IMR-90 (cell line): ENCODE measurements at regions not wholly inside any gene's neighbourhood (a gene's known extent, or its start where the extent isn't known, plus 50 kb on each side); places are given as distances from the start of the nearest gene placed in this dataset.

Source experiments
- ATAC-seq: fragments of 200-7000 bp; cut with Tn5 transposase; 2 replicates; pipeline ENCODE4 v1.9.1; 2020; ENCODE audit warnings: low read depth, mild to moderate bottlenecking, moderate library complexity
- BruUV-seq: library from RNA; stranded (reverse); fragments of 400-500 nt; replicated peaks from 2 replicates; lab custom pipeline; 2021; lab: Mats Ljungman, UMichigan
- CTCF ChIA-PET: fragments of 300-600 bp; formaldehyde crosslinking; extraction: SDS; loops from one replicate; lab custom pipeline; 2021; ENCODE audit warnings: antibody characterized with exemption; lab: Yijun Ruan, JAX
- POLR2A ChIA-PET: fragments of 300-600 bp; sonication (Branson Sonifier 250); formaldehyde crosslinking; loops from one replicate; lab custom pipeline; 2022; ENCODE audit warnings: antibody characterized with exemption; ENCODE audit not compliant: unreplicated experiment; lab: Charles Lee
- DNase-seq: peaks from one replicate; pipeline ENCODE4 v3.0.0; 2013
- H2AFZ ChIP-seq: replicated peaks from 2 replicates; pipeline ENCODE3; 2013; ENCODE audit warnings: low read length, mild to moderate bottlenecking; ENCODE audit not compliant: poor library complexity
- H2AK5ac ChIP-seq: 2 replicates; pipeline ENCODE4 v1.6.1; 2013; ENCODE audit warnings: low read depth, low read length, inconsistent platforms
- H2AK9ac ChIP-seq: replicated peaks from 2 replicates; pipeline ENCODE3; 2013; ENCODE audit warnings: mild to moderate bottlenecking, low read depth, low read length, moderate library complexity; ENCODE audit not compliant: poor library complexity
- H2BK120ac ChIP-seq: 2 replicates; pipeline ENCODE4 v1.6.1; 2013; ENCODE audit warnings: low read depth, low read length, inconsistent platforms
- H2BK15ac ChIP-seq: 3 replicates; pipeline ENCODE4 v1.6.1; 2013; ENCODE audit warnings: low read depth, low read length, inconsistent platforms
- H2BK20ac ChIP-seq: 2 replicates; pipeline ENCODE4 v1.6.1; 2013; ENCODE audit warnings: low read depth, mild to moderate bottlenecking, inconsistent platforms, low read length, moderate library complexity
- H2BK5ac ChIP-seq: 2 replicates; pipeline ENCODE4 v1.6.1; 2013; ENCODE audit warnings: mild to moderate bottlenecking, low read depth, low read length, inconsistent platforms; ENCODE audit not compliant: poor library complexity, severe bottlenecking
- H3K14ac ChIP-seq: replicated peaks from 2 replicates; pipeline ENCODE4 v1.6.1; 2013; ENCODE audit warnings: low read depth, low read length, inconsistent platforms
- H3K18ac ChIP-seq: 2 replicates; pipeline ENCODE4 v1.6.1; 2013; ENCODE audit warnings: low read depth, low read length, control low read depth
- H3K23ac ChIP-seq: 2 replicates; pipeline ENCODE4 v1.6.1; 2013; ENCODE audit warnings: low read depth, low read length, inconsistent platforms
- H3K27ac ChIP-seq: 2 replicates; pipeline ENCODE4 v1.5.1; 2013; ENCODE audit warnings: mild to moderate bottlenecking, control low read depth, low read length; ENCODE audit not compliant: insufficient read depth
- H3K27me3 ChIP-seq: 2 replicates; pipeline ENCODE4 v1.6.1; 2013; ENCODE audit warnings: low read length; ENCODE audit not compliant: control insufficient read depth, insufficient read depth
- H3K36me3 ChIP-seq: 2 replicates; pipeline ENCODE4 v1.6.1; 2013; ENCODE audit warnings: low read length, mixed read lengths; ENCODE audit not compliant: control insufficient read depth, insufficient read depth
- H3K4ac ChIP-seq: 2 replicates; pipeline ENCODE4 v1.6.1; 2013; ENCODE audit warnings: low read depth, low read length, inconsistent platforms
- H3K4me1 ChIP-seq: 2 replicates; pipeline ENCODE4 v1.6.1; 2013; ENCODE audit warnings: low read length, mixed read lengths; ENCODE audit not compliant: control insufficient read depth, insufficient read depth
- H3K4me2 ChIP-seq: 2 replicates; pipeline ENCODE4 v1.6.1; 2013; ENCODE audit warnings: low read depth, mild to moderate bottlenecking, control low read depth, low read length, moderate library complexity
- H3K4me3 ChIP-seq: 2 replicates; pipeline ENCODE4 v1.5.1; 2013; ENCODE audit warnings: low read depth, mild to moderate bottlenecking, control low read depth, low read length, moderate library complexity; ENCODE audit not compliant: insufficient read depth
- H3K56ac ChIP-seq: 2 replicates; pipeline ENCODE4 v1.6.1; 2013; ENCODE audit warnings: low read length, inconsistent platforms; ENCODE audit not compliant: insufficient read depth; ENCODE audit errors: extremely low read depth
- H3K79me1 ChIP-seq, 2 experiments: 2 replicates each; pipeline ENCODE4 v1.6.1; 2013; ENCODE audit warnings: low read length in 2 of 2, inconsistent platforms in 1 of 2, low read depth in 1 of 2
- H3K9ac ChIP-seq: 2 replicates; pipeline ENCODE4 v1.6.1; 2013; ENCODE audit warnings: low read depth, low read length, control low read depth
- H3K9me1 ChIP-seq: 2 replicates; pipeline ENCODE4 v1.6.1; 2013; ENCODE audit warnings: low read length, inconsistent platforms; ENCODE audit not compliant: insufficient read depth
- H3K9me3 ChIP-seq: 2 replicates; pipeline ENCODE4 v1.6.1; 2013; ENCODE audit warnings: low read length; ENCODE audit not compliant: control insufficient read depth, insufficient read depth
- H4K20me1 ChIP-seq: 2 replicates; pipeline ENCODE4 v1.6.1; 2013; ENCODE audit warnings: low read length, inconsistent platforms; ENCODE audit not compliant: insufficient read depth
- H4K5ac ChIP-seq: 2 replicates; pipeline ENCODE4 v1.6.1; 2013; ENCODE audit warnings: mild to moderate bottlenecking, low read depth, low read length, control low read depth
- H4K8ac ChIP-seq, 2 experiments: 2 replicates each; pipeline ENCODE4 v1.6.1; 2013; ENCODE audit warnings: low read depth in 2 of 2, low read length in 2 of 2, control low read depth in 1 of 2, inconsistent platforms in 1 of 2
- H4K91ac ChIP-seq: 2 replicates; pipeline ENCODE4 v1.6.1; 2013; ENCODE audit warnings: low read depth, low read length, inconsistent platforms; ENCODE audit not compliant: insufficient read depth
- BHLHE40 ChIP-seq: fragments of 150-350 bp; IDR thresholded peaks from 2 replicates; pipeline ENCODE4 v1.6.1; 2016; ENCODE audit warnings: mild to moderate bottlenecking, low read depth, low read length
- CEBPB ChIP-seq: IDR thresholded peaks from 2 replicates; pipeline ENCODE4 v1.6.1; 2012; ENCODE audit warnings: low read depth, low read length, improper control_type of control experiment
- CHD1 ChIP-seq: IDR thresholded peaks from 2 replicates; pipeline ENCODE4 v1.6.1; 2012; ENCODE audit warnings: low read depth, low read length, improper control_type of control experiment
- ELK1 ChIP-seq: fragments of 150-350 bp; IDR thresholded peaks from 2 replicates; pipeline ENCODE4 v1.6.1; 2016; ENCODE audit warnings: low read depth, mild to moderate bottlenecking, low read length, moderate library complexity, borderline replicate concordance
- FOS ChIP-seq: fragments of 150-350 bp; IDR thresholded peaks from 2 replicates; pipeline ENCODE4 v1.6.1; 2016; ENCODE audit warnings: low read depth, low read length
- MAFK ChIP-seq: IDR thresholded peaks from 2 replicates; pipeline ENCODE4 v1.6.1; 2012; ENCODE audit warnings: low read depth, low read length, improper control_type of control experiment
- MAZ ChIP-seq: IDR thresholded peaks from 2 replicates; pipeline ENCODE4 v1.6.1; 2012; ENCODE audit warnings: low read depth, mild to moderate bottlenecking, low read length, improper control_type of control experiment, moderate library complexity, borderline replicate concordance
- MXI1 ChIP-seq: IDR thresholded peaks from 2 replicates; pipeline ENCODE4 v1.6.1; 2012; ENCODE audit warnings: low read depth, mild to moderate bottlenecking, low read length, moderate library complexity, borderline replicate concordance
- POLR2A ChIP-seq: IDR thresholded peaks from 2 replicates; pipeline ENCODE4 v1.6.1; 2012; ENCODE audit warnings: mild to moderate bottlenecking, low read depth, low read length
- RAD21 ChIP-seq: IDR thresholded peaks from 2 replicates; pipeline ENCODE4 v1.6.1; 2012; ENCODE audit warnings: low read length, improper control_type of control experiment
- RCOR1 ChIP-seq: IDR thresholded peaks from 2 replicates; pipeline ENCODE4 v1.6.1; 2012; ENCODE audit warnings: mild to moderate bottlenecking, low read length, improper control_type of control experiment; ENCODE audit not compliant: insufficient replicate concordance
- SMC3 ChIP-seq: fragments of 150-350 bp; IDR thresholded peaks from 2 replicates; pipeline ENCODE4 v1.6.1; 2016; ENCODE audit warnings: low read depth, mild to moderate bottlenecking, antibody characterized with exemption, low read length, moderate library complexity
- WGBS, 2 experiments: methylation state at CpG; one replicate each; pipeline versions ENCODE4 v1.1.5 to v1.1.7; 2013; ENCODE audit warnings: missing lambda C conversion rate in 2 of 2; ENCODE audit not compliant: insufficient read length in 1 of 2; ENCODE audit errors: extremely low coverage in 2 of 2; 5-methylcytosine and 5-hydroxymethylcytosine counted together
- dilution Hi-C: fragments of 300-500 bp; cut with HindIII; formaldehyde crosslinking; loops from one replicate; pipeline ENCODE4 v1.14.3; 2018; ENCODE audit warnings: low sequenced_read_pairs; ENCODE audit not compliant: unreplicated experiment
- in situ Hi-C: fragments of 300-500 bp; cut with MboI; formaldehyde crosslinking; loops from 3 replicates; pipeline ENCODE4 v1.14.3; 2019; ENCODE audit warnings: low sequenced_read_pairs, inconsistent platforms, mixed read lengths
- intact Hi-C: fragments of 100-400 bp; cut with micrococcal nuclease; formaldehyde crosslinking; loops from 2 replicates; pipeline ENCODE4 v1.10.0; 2022
- TF ChIP-seq, protein P1 (sequence below): conservative IDR thresholded peaks from 2 replicates; pipeline ENCODE4 v1.5.1; 2012; ENCODE audit warnings: mild to moderate bottlenecking, low read depth, low read length, improper control_type of control experiment

DNA sequence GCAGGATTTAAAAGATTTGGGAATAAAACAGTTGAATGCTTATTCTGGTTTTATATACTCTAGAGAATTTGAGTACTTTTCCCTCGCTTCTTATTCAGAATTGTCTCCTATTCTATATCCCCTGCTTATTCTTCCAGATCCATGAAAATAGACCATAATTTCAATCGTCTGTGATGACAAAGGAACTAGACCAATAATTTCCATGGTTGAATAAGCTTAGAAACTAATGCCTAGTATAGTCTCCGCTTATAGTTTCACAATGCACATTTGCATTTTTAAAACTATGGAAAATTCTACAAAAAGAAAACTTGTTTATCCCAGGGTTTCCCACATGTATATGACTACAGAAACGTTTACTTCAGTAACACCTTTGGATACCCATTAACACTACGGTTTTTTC lies 247.4 kb upstream of the NR5A2 start:
- Histone ChIP-seq H3K14ac (no peak overlapping the region; the same call in 1 of the 2 replicates), H3K9me3 (no peaks in the 10 kb centered on the region), H2BK120ac (no peak overlapping the region; the same call in 1 of the 2 replicates), H3K9me1 (peaks cover 3% of the 10 kb centered on the region; the same call in 1 of the 2 replicates), H4K5ac (no peak overlapping the region), H4K8ac (0 out of 4 replicates have a peak overlapping the region, but pooled peaks of 1 of the 2 experiments have one; percentile 53), H3K27ac (no peak overlapping the region), H3K79me1 (no peaks in the 10 kb centered on the region), H3K4me2 (no peak overlapping the region), H4K20me1 (no peaks in the 10 kb centered on the region), H3K18ac (no peak overlapping the region), H3K36me3 (no peaks in the 10 kb centered on the region), H2BK20ac (no peak overlapping the region), H2BK15ac (no peak overlapping the region), H2AK5ac (no peak overlapping the region), H4K91ac (no peak overlapping the region), H3K4me1 (no peaks in the 10 kb centered on the region), H3K4ac (no peak overlapping the region), H2BK5ac (no peak overlapping the region), H3K23ac (no peak overlapping the region), H2AK9ac (no peak overlapping the region), H3K56ac (no peak overlapping the region), H3K9ac (no peak overlapping the region), H3K27me3 (no peaks in the 10 kb centered on the region), H2AFZ (no peak overlapping the region), H3K4me3 (no peak overlapping the region)
- no peak for TF ChIP-seq RAD21
- TF ChIP-seq MAFK, result no peak
- no peak for TF ChIP-seq MXI1
- no peak for TF ChIP-seq BHLHE40
- no peak for TF ChIP-seq POLR2A
- TF ChIP-seq CEBPB, result no peak
- no peak for TF ChIP-seq RCOR1
- no peak for TF ChIP-seq ELK1
- TF ChIP-seq FOS, result no peak
- no peak for TF ChIP-seq MAZ
- TF ChIP-seq SMC3, result no peak
- TF ChIP-seq, protein P1, sequence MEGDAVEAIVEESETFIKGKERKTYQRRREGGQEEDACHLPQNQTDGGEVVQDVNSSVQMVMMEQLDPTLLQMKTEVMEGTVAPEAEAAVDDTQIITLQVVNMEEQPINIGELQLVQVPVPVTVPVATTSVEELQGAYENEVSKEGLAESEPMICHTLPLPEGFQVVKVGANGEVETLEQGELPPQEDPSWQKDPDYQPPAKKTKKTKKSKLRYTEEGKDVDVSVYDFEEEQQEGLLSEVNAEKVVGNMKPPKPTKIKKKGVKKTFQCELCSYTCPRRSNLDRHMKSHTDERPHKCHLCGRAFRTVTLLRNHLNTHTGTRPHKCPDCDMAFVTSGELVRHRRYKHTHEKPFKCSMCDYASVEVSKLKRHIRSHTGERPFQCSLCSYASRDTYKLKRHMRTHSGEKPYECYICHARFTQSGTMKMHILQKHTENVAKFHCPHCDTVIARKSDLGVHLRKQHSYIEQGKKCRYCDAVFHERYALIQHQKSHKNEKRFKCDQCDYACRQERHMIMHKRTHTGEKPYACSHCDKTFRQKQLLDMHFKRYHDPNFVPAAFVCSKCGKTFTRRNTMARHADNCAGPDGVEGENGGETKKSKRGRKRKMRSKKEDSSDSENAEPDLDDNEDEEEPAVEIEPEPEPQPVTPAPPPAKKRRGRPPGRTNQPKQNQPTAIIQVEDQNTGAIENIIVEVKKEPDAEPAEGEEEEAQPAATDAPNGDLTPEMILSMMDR, result no peak
- no peak for TF ChIP-seq CHD1
- no peak for ATAC-seq
- BruUV-seq, result no TSS peak
- ChIA-PET POLR2A (no interaction called here), CTCF (no interaction called here)
- in situ Hi-C loops (no loop called here), dilution Hi-C loops (no loop called here), intact Hi-C loops (loop anchor here (5.0 kb wide), 1 partner anchor 78 kb away; no protein-coding TSS in a partner anchor)
- no CpG with 5 or more reads among the region's 5 CpGs for WGBS, 2 experiments
- DNase-seq, result no peak
